Keratinocyte (primary cell): ENCODE measurements at regions not wholly inside any gene's neighbourhood (a gene's known extent, or its start where the extent isn't known, plus 50 kb on each side); places are given as distances from the start of the nearest gene placed in this dataset.

Experiments used
- CTCF ChIP-seq, 3 experiments: IDR thresholded peaks in 1 of 3; conservative IDR thresholded peaks in 1 of 3; optimal IDR thresholded peaks in 1 of 3; 2 replicates in 2 of 3; 3 replicates in 1 of 3; pipeline versions ENCODE3 to v1.5.1; 2011; ENCODE audit warnings: low read length in 3 of 3, mild to moderate bottlenecking in 3 of 3, moderate library complexity in 2 of 3, control low read depth in 1 of 3, inconsistent platforms in 1 of 3; ENCODE audit not compliant: insufficient read depth in 2 of 3; ENCODE audit errors: extremely low read depth in 1 of 3
- EZH2 ChIP-seq: IDR thresholded peaks from one replicate; pipeline ENCODE4 v1.6.1; 2012; ENCODE audit warnings: inconsistent platforms, mild to moderate bottlenecking, low read length, moderate library complexity

GRCh38 chrX:113629326-113629725, 788.7 kb upstream of the AMOT start:
- no peak for TF ChIP-seq CTCF (optimal IDR thresholded peaks at IDR 0.05 in 1 of 3, IDR thresholded peaks at IDR 0.05 in 1 of 3, conservative IDR thresholded peaks at IDR 0.05 in 1 of 3; ENCODE audit: extremely low read depth in 1 of 3, insufficient read depth in 2 of 3, low read length in 3 of 3)
- TF ChIP-seq EZH2, result no peak
